Activated naive CD8-positive, alpha-beta T cell treated with anti-CD3 and anti-CD28 coated beads, Interleukin-2, amount 50 U/mL, for 24 hours (primary cell): ENCODE measurements at regions not wholly inside any gene's neighbourhood (a gene's known extent, or its start where the extent isn't known, plus 50 kb on each side); places are given as distances from the start of the nearest gene placed in this dataset.
A peak's percentile ranks its signal among the peaks of the same experiment; 100 is the strongest.
"Not testable (repeated sequence)": the region's sequence is repeated elsewhere in the genome, so short reads cannot be mapped to it uniquely, and the experiment has no call there.

Experiments
- ATAC-seq: fragments of 150-1000 bp; cut with Tn5 transposase; one replicate; pipeline ENCODE4 v1.10.0; 2021
- DNase-seq: peaks from one replicate; pipeline ENCODE4 v3.0.0; 2021
- H3K27ac Mint-ChIP-seq: one replicate; pipeline ENCODE4 v1.8.0; 2021; ENCODE audit warnings: mild to moderate bottlenecking, mixed read lengths
- H3K27me3 Mint-ChIP-seq: one replicate; pipeline ENCODE4 v1.8.0; 2021; ENCODE audit warnings: mixed read lengths
- H3K36me3 Mint-ChIP-seq: one replicate; pipeline ENCODE4 v1.8.0; 2021; ENCODE audit warnings: low read depth, mixed read lengths
- H3K4me1 Mint-ChIP-seq: one replicate; pipeline ENCODE4 v1.8.0; 2021; ENCODE audit warnings: mixed read lengths
- H3K4me3 Mint-ChIP-seq: one replicate; pipeline ENCODE4 v1.8.0; 2021; ENCODE audit warnings: mild to moderate bottlenecking, moderate library complexity, mixed read lengths
- H3K9me3 Mint-ChIP-seq: one replicate; pipeline ENCODE4 v1.8.0; 2021; ENCODE audit warnings: mixed read lengths

DNA sequence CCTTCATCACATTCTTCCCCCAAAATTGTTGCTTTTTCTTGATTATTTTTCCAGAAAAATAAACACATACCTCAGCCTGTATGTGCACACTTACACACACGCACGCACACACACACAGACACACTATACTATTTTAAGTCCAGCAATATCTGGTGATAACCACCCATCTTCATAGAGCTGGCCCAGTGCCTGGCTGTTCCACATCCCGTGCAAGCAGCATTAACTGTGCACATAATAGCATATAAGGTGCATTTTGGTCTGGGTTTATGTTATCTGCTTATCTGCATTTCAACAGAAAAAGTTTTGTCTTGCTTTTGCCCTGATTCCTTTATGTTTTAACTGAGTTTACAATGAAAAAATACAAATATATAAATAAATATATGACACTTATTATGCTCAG is 143.1 kb upstream of the KLF6 start:
- no peak overlapping the region for H3K4me3 Mint-ChIP-seq
- H3K4me1 Mint-ChIP-seq: peaks cover 42% of the 10 kb centered on the region
- ATAC-seq: no peak
- DNase-seq: no peak
- no peaks in the 10 kb centered on the region for H3K27me3 Mint-ChIP-seq
- no peaks in the 10 kb centered on the region for H3K9me3 Mint-ChIP-seq
- H3K27ac Mint-ChIP-seq: peak overlapping the region; percentile 20
- H3K36me3 Mint-ChIP-seq: no peaks in the 10 kb centered on the region

DNA sequence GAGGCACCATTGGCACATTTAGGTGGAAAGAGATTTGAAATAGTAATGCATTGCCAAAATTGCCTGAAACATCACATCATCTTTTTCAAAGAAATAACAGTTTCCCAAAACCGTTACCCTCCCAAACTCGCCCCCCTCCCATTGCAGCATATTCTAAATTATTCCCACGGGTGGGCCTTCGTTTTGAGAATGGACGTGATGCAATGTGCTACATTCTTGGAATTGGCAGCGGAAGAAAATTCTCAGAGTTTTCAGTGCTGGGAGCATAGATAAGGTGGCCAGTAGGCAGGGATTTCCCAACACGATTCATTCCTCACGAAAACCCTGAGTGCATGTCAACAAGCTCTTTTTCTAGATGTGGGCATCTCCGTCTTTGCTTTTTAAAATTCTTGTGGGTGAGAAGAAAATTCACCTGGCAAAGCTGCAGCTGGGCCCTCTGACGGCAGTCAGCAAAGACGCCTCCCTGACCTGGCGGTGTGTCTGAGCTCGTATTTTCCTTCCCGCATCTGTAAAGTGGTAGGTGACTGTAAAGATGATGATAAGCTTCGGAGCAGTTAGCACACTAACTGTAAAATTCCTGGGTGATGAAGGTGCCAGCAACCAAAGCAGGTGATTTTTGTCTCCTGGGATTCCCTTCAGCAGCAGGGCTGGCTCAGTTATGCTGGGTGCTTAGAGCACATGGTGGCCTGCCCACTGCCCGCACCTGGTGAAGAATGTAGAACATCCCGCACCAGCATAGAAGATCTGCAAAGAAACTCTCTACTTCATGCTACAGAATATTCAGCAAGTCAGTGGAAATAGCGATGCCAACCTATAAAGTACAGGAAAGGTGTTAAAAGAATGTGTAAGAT is 141.9 kb upstream of the KLF6 start:
- Mint-ChIP-seq H3K36me3 (no peaks in the 10 kb centered on the region), H3K9me3 (no peaks in the 10 kb centered on the region), H3K27me3 (no peaks in the 10 kb centered on the region), H3K4me3 (no peak overlapping the region), H3K4me1 (peaks cover 33% of the 10 kb centered on the region), H3K27ac (peak overlapping the region; percentile 48)
- no peak for DNase-seq
- ATAC-seq: peak; percentile 62

DNA sequence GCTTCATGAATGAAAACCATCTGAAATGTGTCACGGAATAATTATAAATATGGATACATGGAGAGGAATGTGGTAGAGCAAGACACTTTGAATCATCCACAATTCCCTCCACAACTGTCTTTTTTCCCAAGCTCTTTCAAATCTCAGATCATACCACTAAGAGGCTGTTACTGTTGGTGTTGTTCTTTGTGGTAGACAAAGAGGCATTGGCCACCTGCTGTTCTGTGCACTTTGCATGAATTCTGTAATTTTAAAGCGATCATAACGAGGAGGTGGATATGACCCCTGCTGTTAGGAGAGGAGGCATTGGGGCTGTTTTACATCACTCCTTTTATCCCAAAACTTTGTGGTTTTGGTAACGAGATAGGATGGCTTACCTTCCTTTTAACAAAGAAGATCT is 141.2 kb upstream of the KLF6 start:
- Mint-ChIP-seq H3K27me3 (no peaks in the 10 kb centered on the region), H3K4me3 (no peak overlapping the region), H3K36me3 (no peaks in the 10 kb centered on the region), H3K9me3 (no peaks in the 10 kb centered on the region), H3K4me1 (peaks cover 26% of the 10 kb centered on the region), H3K27ac (peak overlapping the region; percentile 48)
- DNase-seq (no peak), ATAC-seq (no peak)

DNA sequence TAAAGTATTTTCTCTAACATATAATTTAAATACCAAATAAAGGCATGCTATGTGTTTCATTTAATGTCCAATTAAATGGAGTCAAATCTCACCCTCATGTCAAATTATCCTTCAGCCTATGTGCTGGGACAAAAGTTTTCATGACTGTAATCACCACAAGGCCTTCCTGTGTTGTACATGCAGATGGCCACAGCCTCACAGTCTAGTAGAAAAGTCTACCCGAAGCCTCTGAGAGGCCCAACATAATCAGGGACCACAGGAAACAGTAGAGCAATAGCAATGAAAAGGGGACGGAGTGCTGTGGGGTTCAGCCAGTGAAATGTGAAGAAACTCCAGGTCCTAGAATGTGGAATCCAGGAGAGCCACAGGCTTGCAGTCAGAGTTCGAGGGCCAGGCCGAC is 140.2 kb upstream of the KLF6 start:
- DNase-seq: no peak
- no peaks in the 10 kb centered on the region for H3K9me3 Mint-ChIP-seq
- no peak overlapping the region for H3K4me3 Mint-ChIP-seq
- H3K4me1 Mint-ChIP-seq: peaks cover 26% of the 10 kb centered on the region
- peak overlapping the region; percentile 47 for H3K27ac Mint-ChIP-seq
- H3K36me3 Mint-ChIP-seq: no peaks in the 10 kb centered on the region
- ATAC-seq: no peak
- no peaks in the 10 kb centered on the region for H3K27me3 Mint-ChIP-seq

DNA sequence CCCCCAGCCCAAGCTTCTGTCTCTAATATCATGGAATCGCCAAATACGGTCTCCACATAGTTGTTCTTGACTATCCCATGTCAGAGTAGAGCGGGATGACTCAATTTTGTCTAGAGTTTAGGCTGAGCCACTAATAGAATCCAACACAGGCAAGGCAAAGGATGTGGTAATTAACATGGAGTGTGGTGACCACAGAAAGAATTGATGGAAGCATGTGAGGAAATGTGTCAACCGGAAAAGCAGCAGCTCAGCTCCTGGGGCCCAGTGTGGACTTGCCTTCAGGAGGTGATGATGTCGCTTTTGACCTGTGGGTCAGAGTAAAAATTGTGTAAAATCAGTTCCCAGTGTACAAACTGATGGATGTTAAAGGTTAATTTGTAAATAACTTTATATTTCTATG is 139.3 kb upstream of the KLF6 start:
- ATAC-seq: no peak
- Mint-ChIP-seq H3K4me3 (no peak overlapping the region), H3K27me3 (no peaks in the 10 kb centered on the region), H3K27ac (no peak overlapping the region), H3K36me3 (no peaks in the 10 kb centered on the region), H3K4me1 (peaks cover 28% of the 10 kb centered on the region), H3K9me3 (no peaks in the 10 kb centered on the region)
- no peak for DNase-seq

DNA sequence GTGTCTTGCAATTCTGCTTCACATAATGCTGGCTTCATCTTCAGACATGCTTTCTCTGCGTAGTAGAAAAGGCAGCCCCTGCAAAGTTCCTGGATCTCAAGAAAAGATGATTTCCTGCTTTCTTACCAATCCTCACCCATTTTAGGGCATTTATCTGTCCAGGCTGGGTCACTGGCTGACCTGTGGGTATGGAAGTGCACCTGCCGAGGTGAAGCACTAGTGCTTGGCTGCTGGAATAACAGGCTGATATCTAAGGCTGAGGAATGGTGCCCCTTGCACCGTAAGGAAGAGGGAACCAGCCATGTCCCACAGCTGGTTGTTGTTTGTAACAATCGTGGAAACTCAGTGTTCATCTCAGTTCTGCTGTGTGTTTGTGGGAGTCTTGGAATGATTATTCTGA is 138.0 kb upstream of the KLF6 start:
- Mint-ChIP-seq H3K4me1 (peaks cover 27% of the 10 kb centered on the region), H3K27ac (no peak overlapping the region), H3K27me3 (no peaks in the 10 kb centered on the region), H3K36me3 (no peaks in the 10 kb centered on the region), H3K4me3 (no peak overlapping the region), H3K9me3 (peaks cover 9% of the 10 kb centered on the region)
- no peak for DNase-seq
- no peak for ATAC-seq

DNA sequence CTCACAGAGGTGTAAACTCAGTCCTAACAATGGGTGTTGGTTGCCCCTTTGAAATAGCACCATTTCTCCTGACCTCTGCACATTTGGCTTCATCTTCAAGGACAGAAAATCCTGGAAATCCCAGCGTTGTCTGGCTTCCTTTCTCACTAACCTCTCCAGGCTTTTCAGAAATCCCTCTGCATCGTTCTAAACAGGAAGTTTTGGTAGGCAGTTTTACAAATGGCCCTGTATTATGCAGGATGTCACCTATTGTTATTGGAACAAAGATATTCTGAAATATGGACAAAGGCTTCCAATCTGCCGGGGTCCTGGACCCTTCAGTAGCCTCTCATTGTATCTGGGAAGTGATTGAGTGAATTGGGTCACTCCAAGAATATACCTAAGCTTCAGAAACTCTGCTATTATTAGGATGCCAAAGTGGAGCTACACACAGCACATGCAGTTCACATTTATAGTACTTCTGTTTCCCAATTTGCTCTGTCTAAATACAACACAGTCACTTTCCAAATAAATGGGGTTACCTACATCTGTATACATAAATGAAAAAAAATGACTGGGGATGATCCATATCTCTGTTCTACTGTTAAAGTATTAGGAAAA is 134.8 kb upstream of the KLF6 start:
- no peak overlapping the region for H3K27ac Mint-ChIP-seq

DNA sequence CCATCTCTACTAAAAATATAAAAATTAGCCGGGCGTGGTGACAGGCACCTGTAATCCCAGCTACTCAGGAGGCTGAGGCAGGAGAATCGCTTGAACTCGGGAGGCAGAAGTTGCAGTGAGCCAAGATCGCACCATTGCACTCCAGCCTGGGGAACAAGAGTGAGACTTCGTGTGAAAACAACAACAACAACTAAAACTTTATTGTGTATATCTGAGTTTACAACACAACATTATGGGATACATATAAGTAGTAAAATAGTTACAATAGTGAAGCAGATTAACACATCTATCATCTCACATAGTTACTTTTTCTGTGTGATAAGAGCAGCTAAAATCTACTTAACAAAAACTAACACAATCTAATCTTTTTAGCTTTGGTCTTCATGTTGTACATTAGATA is 132.4 kb upstream of the KLF6 start:
- H3K36me3 Mint-ChIP-seq, H3K4me3 Mint-ChIP-seq, H3K27ac Mint-ChIP-seq, H3K4me1 Mint-ChIP-seq, DNase-seq, ATAC-seq, H3K27me3 Mint-ChIP-seq: not testable (repeated sequence)
- peaks cover 15% of the 10 kb centered on the region for H3K9me3 Mint-ChIP-seq

More for the DNA sequence above, 134.8 kb upstream of the KLF6 start:
- H3K27me3 Mint-ChIP-seq: no peaks in the 10 kb centered on the region
- no peaks in the 10 kb centered on the region for H3K36me3 Mint-ChIP-seq
- H3K9me3 Mint-ChIP-seq: peaks cover 15% of the 10 kb centered on the region
- no peak overlapping the region for H3K4me3 Mint-ChIP-seq
- DNase-seq (no peak), ATAC-seq (no peak)
- peaks cover 8% of the 10 kb centered on the region for H3K4me1 Mint-ChIP-seq

DNA sequence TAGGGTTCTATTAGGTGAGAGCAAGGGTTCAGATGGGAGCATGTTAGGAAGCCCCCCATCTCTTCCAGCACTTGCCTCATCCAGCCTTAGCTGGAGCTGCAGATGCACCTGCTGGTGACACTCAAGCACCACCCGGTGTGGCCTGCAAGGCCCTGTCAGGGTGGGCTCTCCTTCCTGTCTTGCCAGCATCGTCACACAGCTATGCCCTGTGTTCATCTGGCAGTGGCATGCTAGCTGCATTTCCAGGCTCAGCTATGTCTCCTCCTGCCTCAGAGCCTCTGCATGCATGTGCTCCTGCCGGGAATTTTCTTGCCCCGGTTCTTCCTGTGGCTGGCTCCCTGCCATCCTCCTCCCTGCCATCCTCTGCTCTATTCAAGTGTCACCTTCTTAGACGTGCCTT is 129.7 kb upstream of the KLF6 start:
- no peaks in the 10 kb centered on the region for H3K27me3 Mint-ChIP-seq
- H3K4me3 Mint-ChIP-seq: no peak overlapping the region
- H3K27ac Mint-ChIP-seq: no peak overlapping the region
- ATAC-seq (no peak), DNase-seq (no peak)
- H3K4me1 Mint-ChIP-seq: no peaks in the 10 kb centered on the region
- no peaks in the 10 kb centered on the region for H3K36me3 Mint-ChIP-seq
- peaks cover 15% of the 10 kb centered on the region for H3K9me3 Mint-ChIP-seq

DNA sequence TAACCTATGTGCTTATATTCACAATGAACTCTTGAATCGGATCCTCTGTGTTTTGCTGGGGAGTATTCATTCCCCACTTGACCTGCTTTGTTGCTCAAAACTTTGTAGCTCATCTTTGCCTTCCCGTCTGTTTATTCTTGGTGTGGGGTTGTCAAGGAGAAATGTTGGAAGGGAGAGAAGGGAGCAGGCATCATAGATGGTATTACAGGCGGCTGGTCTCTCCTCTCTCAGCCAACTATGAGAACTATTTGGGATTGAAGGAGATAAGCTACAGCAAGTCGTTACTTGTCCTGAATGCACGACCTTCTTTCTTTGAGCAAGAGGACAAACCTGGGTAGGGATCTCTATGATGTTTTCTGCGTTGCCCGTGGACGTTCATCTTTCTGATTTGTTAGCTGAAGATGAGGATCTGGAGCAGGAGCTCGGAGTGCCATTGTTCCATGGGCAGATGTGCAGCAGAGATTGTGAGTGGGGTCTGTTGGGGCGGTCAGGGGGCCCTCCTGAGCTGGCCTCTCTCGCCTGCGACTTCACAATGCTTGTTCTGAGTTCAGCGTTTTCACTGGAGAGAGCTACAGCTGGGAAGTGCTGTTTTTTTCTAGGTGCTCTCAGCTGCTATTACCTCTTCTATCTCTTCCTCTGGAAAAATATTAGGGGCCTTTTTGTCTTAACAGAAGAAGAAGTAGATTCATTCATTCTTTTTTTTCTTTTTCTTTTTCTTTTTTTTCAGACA is 126.9 kb upstream of the KLF6 start:
- ATAC-seq (no peak), DNase-seq (no peak)
- H3K36me3 Mint-ChIP-seq: no peaks in the 10 kb centered on the region
- H3K27me3 Mint-ChIP-seq: no peaks in the 10 kb centered on the region
- H3K4me3 Mint-ChIP-seq: no peak overlapping the region
- no peaks in the 10 kb centered on the region for H3K4me1 Mint-ChIP-seq
- H3K9me3 Mint-ChIP-seq: no peaks in the 10 kb centered on the region
- no peak overlapping the region for H3K27ac Mint-ChIP-seq

DNA sequence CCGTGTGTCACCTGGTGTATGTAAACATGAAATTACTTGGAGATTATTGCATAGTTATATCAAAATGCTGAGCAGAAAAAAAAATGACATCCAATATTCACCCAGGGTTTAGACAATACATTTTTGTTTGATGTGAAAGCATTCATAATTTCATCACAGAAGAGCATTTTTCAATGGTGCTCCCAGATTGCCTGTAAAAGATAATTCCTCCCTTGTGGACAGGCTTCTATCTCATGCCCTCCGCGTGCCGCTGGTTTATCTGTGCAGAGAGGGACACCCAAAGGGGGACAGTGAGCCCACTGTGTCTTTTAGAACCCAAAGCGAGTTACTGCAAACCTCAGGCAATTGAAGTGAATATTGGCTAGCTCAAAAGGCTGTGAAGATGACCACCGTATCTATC is 126.2 kb upstream of the KLF6 start:
- ATAC-seq (no peak), DNase-seq (no peak)
- no peaks in the 10 kb centered on the region for H3K36me3 Mint-ChIP-seq
- no peak overlapping the region for H3K4me3 Mint-ChIP-seq
- H3K9me3 Mint-ChIP-seq: no peaks in the 10 kb centered on the region
- no peak overlapping the region for H3K27ac Mint-ChIP-seq
- H3K27me3 Mint-ChIP-seq: no peaks in the 10 kb centered on the region
- no peaks in the 10 kb centered on the region for H3K4me1 Mint-ChIP-seq

DNA sequence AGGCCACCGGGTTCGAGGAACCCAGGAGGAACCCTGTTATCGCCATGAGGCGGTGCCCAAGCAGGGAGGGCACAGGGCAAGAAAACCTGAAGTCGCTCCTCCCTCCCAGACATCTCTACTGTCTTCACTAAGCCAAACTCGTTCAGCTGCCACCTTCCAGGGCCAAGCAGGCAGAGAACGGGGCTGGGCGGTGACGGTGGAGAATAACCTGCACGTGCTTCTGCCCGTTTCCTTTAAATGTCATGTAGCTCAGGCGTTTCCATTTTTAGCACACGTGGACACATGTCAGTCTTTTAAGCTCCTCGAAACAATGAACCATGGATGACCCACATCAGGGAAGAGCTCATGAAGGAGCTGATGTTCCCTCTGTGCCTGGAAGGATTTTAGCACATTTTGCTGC is 124.3 kb upstream of the KLF6 start:
- ATAC-seq: no peak
- H3K27ac Mint-ChIP-seq: no peak overlapping the region
- H3K36me3 Mint-ChIP-seq: no peaks in the 10 kb centered on the region
- peaks cover 6% of the 10 kb centered on the region for H3K4me1 Mint-ChIP-seq
- peaks cover 4% of the 10 kb centered on the region for H3K9me3 Mint-ChIP-seq
- no peak overlapping the region for H3K4me3 Mint-ChIP-seq
- H3K27me3 Mint-ChIP-seq: no peaks in the 10 kb centered on the region
- DNase-seq: no peak

DNA sequence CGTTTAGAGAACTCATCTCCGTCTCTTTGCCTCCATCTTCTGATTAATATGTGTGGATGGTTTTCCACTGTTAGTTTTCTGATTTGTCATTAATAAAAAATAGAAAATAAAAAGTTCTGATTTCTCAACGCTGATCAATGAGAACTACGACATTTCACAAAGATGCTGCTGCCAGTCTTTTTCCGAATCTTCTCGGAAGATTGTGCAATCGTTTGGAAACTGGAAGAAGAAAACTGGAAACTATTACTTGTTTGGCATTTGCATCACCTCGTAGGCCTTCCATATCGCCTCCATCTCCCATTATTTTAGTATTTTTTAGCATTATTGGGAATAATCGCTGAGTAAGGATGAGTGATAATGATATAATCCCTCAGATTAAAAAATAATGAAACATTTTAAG is 123.2 kb upstream of the KLF6 start:
- no peaks in the 10 kb centered on the region for H3K27me3 Mint-ChIP-seq
- no peaks in the 10 kb centered on the region for H3K36me3 Mint-ChIP-seq
- H3K27ac Mint-ChIP-seq: no peak overlapping the region
- H3K4me3 Mint-ChIP-seq: no peak overlapping the region
- peaks cover 4% of the 10 kb centered on the region for H3K9me3 Mint-ChIP-seq
- peaks cover 13% of the 10 kb centered on the region for H3K4me1 Mint-ChIP-seq
- no peak for DNase-seq
- no peak for ATAC-seq

DNA sequence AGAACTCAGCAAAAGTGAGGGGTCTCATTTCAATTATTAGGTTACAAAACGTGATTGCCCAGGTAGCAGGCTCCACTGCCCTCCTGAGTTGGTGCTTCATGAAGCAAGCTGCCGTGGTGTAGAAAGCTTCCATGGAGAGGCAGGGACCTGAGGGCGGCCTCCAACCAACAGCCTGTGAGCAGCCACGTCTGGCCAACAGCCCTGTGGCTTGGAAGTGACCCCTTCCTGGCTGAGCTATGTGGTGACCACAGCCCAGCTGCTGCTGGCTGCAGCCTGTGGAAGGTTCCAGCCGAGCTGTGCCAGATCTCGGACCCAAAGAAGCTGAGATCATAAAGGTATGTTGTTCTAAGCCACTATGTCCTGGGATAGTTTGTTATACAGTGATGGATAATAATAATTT is 122.5 kb upstream of the KLF6 start:
- no peaks in the 10 kb centered on the region for H3K36me3 Mint-ChIP-seq
- H3K27ac Mint-ChIP-seq: no peak overlapping the region
- H3K9me3 Mint-ChIP-seq: peaks cover 4% of the 10 kb centered on the region
- peaks cover 20% of the 10 kb centered on the region for H3K4me1 Mint-ChIP-seq
- no peak overlapping the region for H3K4me3 Mint-ChIP-seq
- no peaks in the 10 kb centered on the region for H3K27me3 Mint-ChIP-seq
- no peak for ATAC-seq
- DNase-seq: no peak

DNA sequence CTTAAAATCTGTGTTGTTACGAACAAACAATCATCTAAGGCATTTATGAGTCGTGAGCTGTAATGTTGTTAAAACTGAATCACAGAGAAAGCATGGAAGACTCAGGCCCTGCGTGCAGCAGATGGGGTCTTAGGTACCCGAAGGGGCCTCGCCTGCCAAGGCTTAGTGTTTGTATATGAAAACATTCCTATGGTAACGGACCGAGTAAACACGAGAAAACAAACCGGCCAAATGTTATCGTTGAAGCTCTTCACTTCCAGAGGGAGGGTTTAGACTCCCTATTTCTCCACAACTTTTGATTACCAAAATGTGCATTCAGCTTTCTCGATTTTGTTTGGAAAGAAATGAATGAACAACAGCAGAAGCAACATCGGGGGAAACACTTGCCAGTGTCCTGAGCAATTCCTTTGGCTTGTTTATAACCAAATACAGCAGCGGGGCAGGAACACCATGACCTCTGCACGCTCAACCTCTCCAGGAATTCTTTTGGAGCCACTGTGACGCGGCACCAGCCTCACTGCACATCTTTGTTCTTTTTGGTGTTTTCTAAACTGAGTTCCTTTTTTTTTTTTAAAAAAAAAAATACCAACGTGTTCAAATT is 121.6 kb upstream of the KLF6 start:
- no peaks in the 10 kb centered on the region for H3K36me3 Mint-ChIP-seq
- no peaks in the 10 kb centered on the region for H3K27me3 Mint-ChIP-seq
- H3K27ac Mint-ChIP-seq: no peak overlapping the region
- DNase-seq (no peak), ATAC-seq (no peak)
- H3K4me1 Mint-ChIP-seq: peaks cover 29% of the 10 kb centered on the region
- no peak overlapping the region for H3K4me3 Mint-ChIP-seq
- peaks cover 4% of the 10 kb centered on the region for H3K9me3 Mint-ChIP-seq
